Ishikawa (cell line): ENCODE measurements at regions not wholly inside any gene's neighbourhood (a gene's known extent, or its start where the extent isn't known, plus 50 kb on each side); places are given as distances from the start of the nearest gene placed in this dataset.

ENCODE experiments used
- CEBPB ChIP-seq: IDR thresholded peaks from 2 replicates; pipeline ENCODE4 v1.6.1; 2012
- CREB1 ChIP-seq: IDR thresholded peaks from 2 replicates; pipeline ENCODE4 v1.6.1; 2012; ENCODE audit warnings: low read depth
- EGR1 ChIP-seq: IDR thresholded peaks from 2 replicates; pipeline ENCODE4 v1.6.1; 2012
- EP300 ChIP-seq: IDR thresholded peaks from 2 replicates; pipeline ENCODE4 v1.6.1; 2012; ENCODE audit warnings: borderline replicate concordance
- FOXM1 ChIP-seq: IDR thresholded peaks from 2 replicates; pipeline ENCODE4 v1.6.1; 2012; ENCODE audit warnings: low read depth, borderline replicate concordance
- MAX ChIP-seq: IDR thresholded peaks from 2 replicates; pipeline ENCODE4 v1.6.1; 2012
- NFIC ChIP-seq: IDR thresholded peaks from 2 replicates; pipeline ENCODE4 v1.6.1; 2012
- RAD21 ChIP-seq: IDR thresholded peaks from 2 replicates; pipeline ENCODE4 v1.6.1; 2012; ENCODE audit warnings: low read depth
- REST ChIP-seq: IDR thresholded peaks from 2 replicates; pipeline ENCODE4 v1.6.1; 2012; ENCODE audit warnings: low read depth, mild to moderate bottlenecking
- TAF1 ChIP-seq: IDR thresholded peaks from 2 replicates; pipeline ENCODE4 v1.6.1; 2012; ENCODE audit warnings: low read depth, mild to moderate bottlenecking
- TCF12 ChIP-seq: IDR thresholded peaks from 2 replicates; pipeline ENCODE4 v1.6.1; 2012; ENCODE audit warnings: low read depth
- TEAD4 ChIP-seq: IDR thresholded peaks from 2 replicates; pipeline ENCODE4 v1.6.1; 2012
- USF1 ChIP-seq: IDR thresholded peaks from 2 replicates; pipeline ENCODE4 v1.6.1; 2012
- YY1 ChIP-seq: IDR thresholded peaks from 2 replicates; pipeline ENCODE4 v1.6.1; 2012; ENCODE audit warnings: low read depth
- ZBTB7A ChIP-seq: IDR thresholded peaks from 2 replicates; pipeline ENCODE4 v1.6.1; 2012; ENCODE audit warnings: low read depth

- TF ChIP-seq RAD21 (no peak), NFIC (no peak), FOXM1 (no peak), MAX (no peak), EP300 (no peak), TAF1 (no peak)
Observed at GRCh38 chr3:34920806-34921205, 718.5 kb upstream of the ARPP21 start.

- TF ChIP-seq EP300: no peak
- TF ChIP-seq TEAD4: no peak
- no peak for TF ChIP-seq CEBPB
- no peak for TF ChIP-seq FOXM1
- TF ChIP-seq TCF12: no peak
- TF ChIP-seq REST: no peak
- TF ChIP-seq YY1: no peak
- TF ChIP-seq MAX: no peak
- TF ChIP-seq EGR1: no peak
- no peak for TF ChIP-seq ZBTB7A
Observed at GRCh38 chr3:34924961-34925360, 714.4 kb upstream of the ARPP21 start.

GRCh38 chr3:34925851-34926250 is 713.5 kb upstream of the ARPP21 start:
- TF ChIP-seq CEBPB (no peak), TCF12 (no peak), RAD21 (no peak), ZBTB7A (no peak), USF1 (no peak), CREB1 (no peak), FOXM1 (no peak), YY1 (no peak), TAF1 (no peak), EGR1 (no peak), EP300 (no peak), NFIC (no peak), TEAD4 (no peak), MAX (no peak), REST (no peak)

- no peak for TF ChIP-seq CREB1
- no peak for TF ChIP-seq USF1
- no peak for TF ChIP-seq TAF1
- TF ChIP-seq RAD21: no peak
- TF ChIP-seq EP300: no peak
- no peak for TF ChIP-seq YY1
- TF ChIP-seq TCF12: no peak
- TF ChIP-seq ZBTB7A: no peak
- TF ChIP-seq REST: no peak
- no peak for TF ChIP-seq CEBPB
- no peak for TF ChIP-seq NFIC
- TF ChIP-seq EGR1: no peak
- no peak for TF ChIP-seq MAX
- no peak for TF ChIP-seq TEAD4
Observed at GRCh38 chr3:34929036-34929435, 710.3 kb upstream of the ARPP21 start.

- no peak for TF ChIP-seq EGR1
- no peak for TF ChIP-seq USF1
- no peak for TF ChIP-seq REST
- TF ChIP-seq YY1: no peak
- no peak for TF ChIP-seq FOXM1
- no peak for TF ChIP-seq TEAD4
- no peak for TF ChIP-seq MAX
- TF ChIP-seq ZBTB7A: no peak
- no peak for TF ChIP-seq TCF12
- TF ChIP-seq NFIC: no peak
- TF ChIP-seq TAF1: no peak
- no peak for TF ChIP-seq RAD21
- TF ChIP-seq CEBPB: no peak
- TF ChIP-seq EP300: no peak
- no peak for TF ChIP-seq CREB1
Observed at GRCh38 chr3:34934660-34935059, 704.7 kb upstream of the ARPP21 start.
